Stimulated activated CD4-positive, alpha-beta T cell treated with anti-CD3 and anti-CD28 coated beads, Interleukin-2, amount 100 ng/mL, for 24 hours (primary cell): ENCODE measurements at regions not wholly inside any gene's neighbourhood (a gene's known extent, or its start where the extent isn't known, plus 50 kb on each side); places are given as distances from the start of the nearest gene placed in this dataset.

ENCODE experiments used
- DNase-seq, 2 donors: peaks; one replicate each; pipeline ENCODE4 v3.0.0-alpha.2; 2020

GRCh38 chr4:153034681-153035080 is 98.6 kb downstream of the FHDC1 start:
- DNase-seq: no peak

- no peak for DNase-seq
Observed at GRCh38 chr4:153036931-153037482, 100.9 kb downstream of the FHDC1 start.

DNA sequence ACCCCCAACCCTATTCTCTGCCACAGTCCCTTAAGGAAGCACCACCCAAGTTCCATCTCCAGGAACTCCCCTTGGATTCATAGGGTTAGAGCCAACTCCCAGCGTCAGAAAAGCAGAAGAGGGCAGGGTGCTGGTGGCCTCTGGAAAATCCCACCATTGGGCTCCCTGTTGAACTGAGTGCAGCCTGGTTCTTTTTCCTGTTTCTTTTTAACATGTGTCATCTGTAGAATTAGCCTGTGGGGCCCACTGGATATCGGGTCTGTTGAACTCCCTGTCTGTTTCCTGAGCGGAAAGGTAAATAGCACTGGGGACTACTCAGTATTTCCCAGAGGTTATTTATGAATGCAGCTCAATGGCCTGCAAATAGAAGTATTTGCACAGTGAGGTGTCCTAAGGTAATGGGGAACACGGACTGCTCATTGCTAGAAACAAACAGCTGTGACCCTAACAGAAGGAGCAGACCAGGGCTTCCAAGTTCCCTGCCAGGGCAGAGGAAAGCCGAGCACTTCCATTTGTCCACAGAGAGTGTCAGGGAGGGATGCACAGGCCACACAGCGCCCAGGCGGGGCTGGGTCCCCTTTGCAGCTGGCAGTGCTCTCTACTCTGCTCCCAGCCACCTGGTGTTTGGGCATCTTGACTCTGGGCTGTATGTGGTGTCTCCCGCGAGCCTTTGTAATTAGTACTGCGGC is 102.6 kb downstream of the FHDC1 start:
- DNase-seq: no peak

- DNase-seq: no peak
Observed at GRCh38 chr4:153039542-153040185, 103.5 kb downstream of the FHDC1 start.

GRCh38 chr4:153040677-153041076 is 104.6 kb downstream of the FHDC1 start:
- no peak for DNase-seq

DNA sequence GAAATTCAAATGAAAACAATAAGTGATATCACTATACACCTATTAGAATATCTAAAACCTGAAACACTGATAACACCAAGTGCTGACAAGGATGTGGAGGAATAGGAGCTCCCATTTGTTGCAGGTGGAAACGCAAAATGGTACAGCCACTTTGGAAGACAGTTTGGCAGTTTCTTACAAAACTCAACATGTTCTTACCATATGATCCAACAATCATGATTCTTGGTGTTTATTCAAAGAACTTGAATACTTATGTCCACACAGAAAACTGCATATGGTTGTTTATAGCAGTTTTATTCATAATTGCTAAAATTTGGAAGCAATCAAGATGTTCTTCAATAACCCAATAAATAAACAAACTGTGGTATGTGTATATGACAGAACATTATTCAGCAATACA is 107.9 kb downstream of the FHDC1 start:
- no peak for DNase-seq

GRCh38 chr4:153045111-153045982 is 109.2 kb downstream of the FHDC1 start:
- DNase-seq: no peak

GRCh38 chr4:153058671-153059060 is 122.5 kb downstream of the FHDC1 start:
- DNase-seq: no peak

- no peak for DNase-seq
Observed at GRCh38 chr4:153060196-153060595, 124.1 kb downstream of the FHDC1 start.

DNA sequence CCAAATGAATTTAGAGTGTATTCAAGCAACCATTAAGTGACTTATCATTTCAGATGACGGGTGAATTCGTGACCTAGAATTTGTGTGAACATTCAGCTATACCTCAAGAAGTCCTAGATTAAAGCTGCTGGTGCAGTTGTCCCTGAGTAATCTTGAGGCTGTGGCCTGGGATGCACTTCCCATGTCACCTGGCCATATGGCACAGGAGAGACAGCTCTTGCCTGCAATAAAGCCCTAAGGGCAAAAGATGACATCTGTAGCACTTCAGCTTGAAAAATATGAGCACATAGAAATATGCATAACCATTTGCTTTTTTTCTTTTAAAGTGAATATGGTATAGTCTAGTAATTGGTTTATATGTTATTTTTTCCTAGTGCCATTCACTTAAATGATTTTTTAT is 125.8 kb downstream of the FHDC1 start:
- no peak for DNase-seq

DNA sequence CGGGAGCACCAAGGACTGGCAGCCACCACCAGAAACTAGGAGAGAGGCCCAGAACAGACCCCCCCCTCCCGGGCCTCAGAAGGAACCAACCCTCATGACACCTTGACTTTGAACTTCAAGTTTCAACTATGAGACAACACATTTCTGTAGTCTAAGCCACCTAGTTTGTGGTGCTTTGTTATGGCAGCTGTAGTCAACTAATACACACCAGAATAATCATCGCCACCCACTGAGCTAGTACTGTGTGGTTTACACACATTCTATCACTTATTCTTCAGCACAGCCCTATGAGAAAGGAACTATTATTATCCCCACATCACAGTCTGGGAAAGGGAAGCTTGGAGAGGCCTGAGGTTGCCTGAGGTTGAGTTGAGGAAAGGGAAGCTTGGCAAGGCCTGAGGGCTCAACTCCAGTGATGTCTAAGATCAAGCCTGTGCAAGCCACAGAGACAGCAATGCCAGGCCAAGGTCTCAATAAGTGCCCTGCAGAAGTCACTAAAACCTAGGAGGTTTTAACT is 126.6 kb downstream of the FHDC1 start:
- no peak for DNase-seq

DNA sequence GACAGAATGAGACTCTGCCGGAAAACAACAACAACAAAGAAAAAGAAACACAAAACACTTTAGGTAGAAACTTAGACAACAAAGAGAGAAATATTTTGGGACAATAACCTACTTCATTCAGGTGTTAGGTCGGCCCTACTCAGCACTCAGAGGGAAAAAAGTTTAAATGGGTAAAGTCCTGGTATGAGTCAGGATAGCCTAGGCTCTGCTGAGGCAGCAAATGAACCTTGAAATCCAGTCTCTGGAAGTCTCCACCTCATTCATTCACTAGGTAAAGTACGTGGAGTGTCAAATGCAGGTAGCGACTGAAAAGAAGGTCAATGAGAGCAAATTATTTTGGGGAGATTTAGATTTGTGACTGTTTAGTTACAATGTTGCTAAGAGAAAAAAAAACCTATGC is 127.4 kb downstream of the FHDC1 start:
- DNase-seq: no peak

DNA sequence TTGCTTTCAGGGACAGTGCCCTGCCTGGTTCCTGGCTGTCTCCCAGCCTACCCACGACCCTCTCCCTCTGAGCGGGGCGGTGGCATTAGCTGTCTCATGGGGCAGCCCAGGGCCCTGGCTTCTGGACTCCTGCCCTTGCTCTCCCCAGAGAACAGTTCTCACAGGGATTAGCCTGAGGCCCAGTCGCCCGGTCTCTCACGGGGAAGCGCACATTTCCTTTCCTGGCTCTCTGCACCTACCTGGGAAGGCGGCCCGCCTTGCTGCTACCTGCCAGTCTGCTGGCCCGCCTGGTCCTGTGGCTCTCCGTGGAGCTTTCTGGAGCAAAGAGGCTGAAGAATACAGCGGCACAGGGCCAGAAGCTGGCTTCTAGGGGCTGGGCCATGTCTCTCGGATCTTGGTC is 128.4 kb downstream of the FHDC1 start:
- no peak for DNase-seq

DNA sequence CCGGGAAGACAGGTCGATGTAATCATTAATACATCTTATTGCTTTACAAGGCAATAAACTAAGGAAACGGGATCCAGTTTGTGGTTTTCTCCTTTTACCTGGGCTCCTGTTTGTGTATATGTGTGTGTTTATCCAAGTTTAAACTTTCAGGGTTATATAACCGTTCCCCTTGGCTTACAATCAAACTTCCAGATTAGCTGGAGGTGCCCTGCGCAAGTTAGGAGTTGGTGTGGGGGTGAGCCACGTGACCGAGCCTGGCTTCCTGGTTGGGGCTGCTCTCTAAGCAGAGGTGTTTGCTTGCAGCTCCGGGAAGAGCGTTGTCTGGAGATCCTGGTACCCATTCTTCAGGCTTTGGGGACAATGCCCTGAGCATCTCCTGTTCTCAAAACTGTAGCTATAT is 129.2 kb downstream of the FHDC1 start:
- DNase-seq: no peak

GRCh38 chr4:153067376-153067775 is 131.3 kb downstream of the FHDC1 start:
- no peak for DNase-seq

- DNase-seq: no peak
Observed at GRCh38 chr4:153068751-153069150, 132.6 kb downstream of the FHDC1 start.

GRCh38 chr4:153071958-153072598 is 132.2 kb upstream of the TRIM2 start:
- no peak for DNase-seq

GRCh38 chr4:153072661-153073060 is 131.6 kb upstream of the TRIM2 start:
- DNase-seq: no peak

DNA sequence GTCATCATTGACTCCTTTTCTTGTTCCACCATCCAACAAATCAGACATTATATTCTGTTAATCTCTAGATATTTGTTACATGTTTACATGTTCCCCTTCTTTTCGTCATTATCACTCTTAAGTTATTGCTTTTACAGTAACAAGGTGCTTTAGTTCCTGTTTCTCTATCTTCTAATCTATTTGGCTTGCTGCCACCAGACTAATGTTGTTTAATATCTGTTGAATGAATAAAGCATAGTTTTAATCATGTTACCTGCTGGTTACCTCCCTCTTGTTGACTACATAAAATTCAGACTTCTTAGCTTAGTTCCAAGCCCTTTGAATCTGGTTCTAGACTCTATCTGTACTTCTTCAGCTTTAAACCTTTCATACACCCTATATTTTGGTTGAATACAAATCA is 129.8 kb upstream of the TRIM2 start:
- DNase-seq: no peak

DNA sequence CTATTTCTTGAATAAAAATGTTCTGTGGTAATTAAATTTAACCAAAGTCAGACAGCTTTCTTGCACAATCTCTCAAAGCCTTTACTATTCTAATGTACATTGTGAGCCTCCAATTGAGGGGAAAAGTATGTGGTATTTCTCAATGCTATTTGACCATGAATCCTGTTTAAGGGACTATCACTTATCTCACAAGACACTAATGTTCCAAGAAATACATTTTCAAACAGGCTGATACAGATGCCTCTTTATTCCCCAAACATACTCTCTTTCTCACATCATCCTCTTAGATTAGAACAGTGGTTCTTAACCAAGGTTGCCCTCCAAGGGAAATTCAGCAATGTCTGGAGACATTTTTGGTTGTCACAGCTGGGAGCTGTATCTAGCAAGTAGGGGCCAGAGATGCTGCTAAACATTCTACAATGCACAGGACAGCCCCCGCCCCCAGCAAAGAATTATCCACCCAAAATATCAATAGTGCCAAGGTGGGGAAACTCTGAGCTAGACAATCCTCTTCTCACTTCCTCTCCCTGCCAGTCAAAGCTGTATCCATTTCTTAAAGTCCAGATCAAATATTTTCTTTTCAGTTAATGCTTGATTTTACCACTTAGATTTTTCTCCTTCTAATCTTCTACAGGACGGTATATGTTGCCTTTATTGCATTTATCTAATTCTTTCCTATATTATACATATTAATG is 129.2 kb upstream of the TRIM2 start:
- DNase-seq: no peak

DNA sequence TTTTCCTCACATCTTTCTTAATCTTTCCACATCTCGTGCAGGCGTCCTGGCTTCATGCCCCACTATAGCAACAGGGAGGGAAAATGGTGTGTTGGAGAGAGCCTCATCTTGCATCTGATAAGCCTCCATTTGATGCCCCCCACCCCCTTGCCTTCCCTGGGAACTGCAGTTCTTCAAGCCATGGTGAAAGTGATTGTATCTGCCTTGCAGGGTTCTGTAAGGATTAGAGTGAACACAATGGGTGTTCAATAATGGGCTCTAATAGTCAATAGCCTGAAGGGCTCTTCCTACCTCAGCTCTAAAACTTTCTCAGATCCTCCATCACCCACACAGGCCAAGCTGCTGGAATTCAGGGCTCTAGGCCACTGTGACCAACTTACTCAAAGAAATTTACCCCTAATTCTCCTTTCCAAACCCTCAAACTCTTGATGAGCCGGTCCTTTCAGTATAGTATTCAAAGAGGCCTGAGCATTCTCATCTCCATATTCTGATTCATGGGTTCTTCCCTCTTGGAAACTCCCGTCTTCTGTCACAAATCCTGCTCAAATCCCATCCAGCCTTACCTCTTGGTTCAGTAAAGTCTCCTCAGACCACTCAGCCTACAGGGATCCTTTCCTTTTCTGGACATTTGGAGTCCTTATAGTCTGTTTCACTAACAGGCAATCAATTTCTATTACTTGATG is 128.3 kb upstream of the TRIM2 start:
- no peak for DNase-seq

DNA sequence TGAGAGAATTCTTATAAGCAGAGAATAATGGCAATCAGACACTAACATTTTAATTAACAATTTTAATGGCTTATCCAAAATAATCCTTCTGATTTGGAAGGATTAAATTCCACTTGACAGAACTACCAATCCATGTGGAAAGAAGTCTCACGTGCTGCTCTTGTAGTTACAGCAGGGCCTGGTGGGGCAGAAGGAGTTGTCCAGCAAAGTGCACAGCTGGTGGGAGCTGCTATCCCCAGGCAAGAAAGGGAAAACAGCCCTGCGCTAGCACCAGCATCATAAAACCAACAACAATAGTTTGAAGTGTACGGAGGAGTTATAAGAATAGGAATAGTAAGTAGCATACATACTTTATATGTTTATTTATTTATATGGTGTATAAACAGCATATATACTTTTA is 127.4 kb upstream of the TRIM2 start:
- DNase-seq: no peak
